PC-3 (cell line): ENCODE measurements at regions not wholly inside any gene's neighbourhood (a gene's known extent, or its start where the extent isn't known, plus 50 kb on each side); places are given as distances from the start of the nearest gene placed in this dataset.
"Not testable (repeated sequence)": the region's sequence is repeated elsewhere in the genome, so short reads cannot be mapped to it uniquely, and the experiment has no call there.

ENCODE experiments used
- CTCF ChIP-seq: fragments of 300-600 bp; sonication (generic); conservative IDR thresholded peaks from 2 replicates; pipeline ENCODE4 v1.5.1; 2017; ENCODE audit warnings: antibody characterized with exemption, low read depth, mild to moderate bottlenecking, low read length
- EZH2 ChIP-seq: fragments of 300-600 bp; sonication (generic); IDR thresholded peaks from one replicate; pipeline ENCODE4 v1.6.1; 2017; ENCODE audit warnings: antibody characterized with exemption, mild to moderate bottlenecking, low read length; ENCODE audit not compliant: unreplicated experiment

DNA sequence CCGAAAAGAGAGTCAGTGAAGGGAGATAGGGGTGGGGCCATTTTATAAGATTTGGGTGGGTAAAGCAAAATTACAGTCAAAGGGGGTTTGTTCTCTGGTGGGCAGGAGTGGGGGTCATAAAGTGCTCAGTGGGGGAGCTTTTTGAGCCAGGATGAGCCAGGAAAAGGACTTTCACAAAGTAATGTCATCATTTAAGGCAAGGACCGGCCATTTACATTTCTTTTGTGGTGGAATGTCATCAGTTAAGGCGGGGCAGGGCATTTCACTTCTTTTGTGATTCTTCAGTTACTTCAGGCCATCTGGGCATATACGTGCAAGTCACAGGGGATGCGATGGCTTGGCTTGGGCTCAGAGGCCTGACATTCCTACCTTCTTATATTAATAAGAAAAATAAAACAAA lies 511.6 kb downstream of the GRIN2A start:
- not testable (repeated sequence) for TF ChIP-seq CTCF, EZH2
